Left lung (tissue), 4 donors: ENCODE measurements at regions not wholly inside any gene's neighbourhood (a gene's known extent, or its start where the extent isn't known, plus 50 kb on each side); places are given as distances from the start of the nearest gene placed in this dataset.

ENCODE experiments used
- ATAC-seq: fragments of 200-7000 bp; cut with Tn5 transposase; one replicate; pipeline ENCODE4 v1.9.1; 2020; ENCODE audit warnings: moderate library complexity
- DNase-seq, 4 donors: peaks; one replicate each; pipeline ENCODE4 v3.0.0-alpha.2; 2013 to 2020
- H3K27ac ChIP-seq, 2 donors: fragments of 200-600 bp; sonication (generic) in 1 of 2; one replicate each; pipeline versions ENCODE4 v1.5.0 to v1.8.0; 2020 to 2021
- H3K27me3 ChIP-seq, 2 donors: fragments of 200-600 bp; sonication (generic) in 1 of 2; one replicate each; pipeline versions ENCODE4 v1.5.0 to v1.8.0; 2020 to 2021
- H3K36me3 ChIP-seq, 2 donors: fragments of 200-600 bp; sonication (generic) in 1 of 2; one replicate each; pipeline versions ENCODE4 v1.5.0 to v1.8.0; 2020 to 2021
- H3K4me1 ChIP-seq, 2 donors: fragments of 200-600 bp; one replicate each; pipeline ENCODE4 v1.8.0; 2021
- H3K4me3 ChIP-seq, 2 donors: fragments of 200-600 bp; sonication (generic) in 1 of 2; one replicate each; pipeline versions ENCODE4 v1.5.0 to v1.8.0; 2020 to 2021; ENCODE audit warnings: mild to moderate bottlenecking in 1 of 2
- H3K9me3 ChIP-seq, 2 donors: fragments of 200-600 bp; sonication (generic) in 1 of 2; one replicate each; pipeline versions ENCODE4 v1.5.0 to v1.8.0; 2020 to 2021
- CTCF ChIP-seq, 2 donors: fragments of 200-600 bp; sonication (generic) in 1 of 2; IDR thresholded peaks; one replicate each; pipeline versions ENCODE4 v1.5.0 to v1.8.0; 2021; ENCODE audit warnings: antibody characterized with exemption in 2 of 2
- intact Hi-C, 2 donors: fragments of 100-400 bp; cut with DNase I; formaldehyde crosslinking; loops; one replicate each; pipeline versions ENCODE4 v1.11.2 to v1.14.2; 2022
- donor health status: DM: no; HTN: yes; CAD: no.
- donor health status: DM: no; HTN: no; CAD: no.

GRCh38 chr10:46232666-46233065 is 54.1 kb upstream of the ANTXRL start:
- Histone ChIP-seq H3K4me1 (no peaks in the 10 kb centered on the region), H3K27me3 (no peaks in the 10 kb centered on the region), H3K27ac (no peak overlapping the region), H3K36me3 (no peaks in the 10 kb centered on the region), H3K9me3 (no peaks in the 10 kb centered on the region), H3K4me3 (no peak overlapping the region)
- no peak for ATAC-seq
- peak in 1 of 4 donors; percentile 45 for DNase-seq
- intact Hi-C loops, result no loop called here
- TF ChIP-seq CTCF (IDR thresholded peaks at IDR 0.05), result no peak

GRCh38 chr10:46233181-46233580 is 53.6 kb upstream of the ANTXRL start:
- TF ChIP-seq CTCF (IDR thresholded peaks at IDR 0.05), result no peak
- H3K4me1 ChIP-seq, result no peaks in the 10 kb centered on the region
- H3K9me3 ChIP-seq, result no peaks in the 10 kb centered on the region
- H3K36me3 ChIP-seq, result no peaks in the 10 kb centered on the region
- H3K27ac ChIP-seq, result no peak overlapping the region
- no peak overlapping the region for H3K4me3 ChIP-seq
- DNase-seq, result peak in 1 of 4 donors; percentile 53
- no peaks in the 10 kb centered on the region for H3K27me3 ChIP-seq
- intact Hi-C loops, result no loop called here
- no peak for ATAC-seq

- Histone ChIP-seq H3K27ac (no peak overlapping the region), H3K36me3 (no peaks in the 10 kb centered on the region), H3K4me3 (no peak overlapping the region), H3K9me3 (no peaks in the 10 kb centered on the region), H3K4me1 (no peaks in the 10 kb centered on the region), H3K27me3 (no peaks in the 10 kb centered on the region)
- no peak for TF ChIP-seq CTCF (IDR thresholded peaks at IDR 0.05)
- DNase-seq (peak in 1 of 4 donors; percentile 24), ATAC-seq (no peak)
- intact Hi-C loops, result no loop called here
These were observed 52.8 kb upstream of the ANTXRL start for GRCh38 chr10:46234026-46234425.

- no peaks in the 10 kb centered on the region for H3K9me3 ChIP-seq
- no peaks in the 10 kb centered on the region for H3K4me1 ChIP-seq
- no peak for TF ChIP-seq CTCF (IDR thresholded peaks at IDR 0.05)
- no peak overlapping the region for H3K4me3 ChIP-seq
- no peak overlapping the region for H3K27ac ChIP-seq
- DNase-seq (peak in 1 of 4 donors; percentile 22), ATAC-seq (no peak)
- H3K36me3 ChIP-seq, result no peaks in the 10 kb centered on the region
- no peaks in the 10 kb centered on the region for H3K27me3 ChIP-seq
- intact Hi-C loops, result no loop called here
These were observed 52.3 kb upstream of the ANTXRL start for GRCh38 chr10:46234431-46235060.

GRCh38 chr10:46235705-46236545 is 50.9 kb upstream of the ANTXRL start:
- intact Hi-C loops, result no loop called here
- no peak for TF ChIP-seq CTCF (IDR thresholded peaks at IDR 0.05)
- ATAC-seq (no peak), DNase-seq (peak in 1 of 4 donors; percentile 38)
- Histone ChIP-seq H3K4me1 (no peaks in the 10 kb centered on the region), H3K4me3 (no peak overlapping the region), H3K27me3 (no peaks in the 10 kb centered on the region), H3K9me3 (no peaks in the 10 kb centered on the region), H3K27ac (no peak overlapping the region), H3K36me3 (no peaks in the 10 kb centered on the region)
